Lower leg skin (tissue), 3 donors: ENCODE measurements at regions not wholly inside any gene's neighbourhood (a gene's known extent, or its start where the extent isn't known, plus 50 kb on each side); places are given as distances from the start of the nearest gene placed in this dataset.

Experiments used
- POLR2A ChIP-seq, 2 donors: fragments of 450-650 bp; IDR thresholded peaks; one replicate each; pipeline ENCODE4 v1.6.1; 2016 to 2017; ENCODE audit warnings: antibody characterized with exemption in 2 of 2, mild to moderate bottlenecking in 1 of 2, moderate library complexity in 1 of 2
- TF ChIP-seq, protein P1 (sequence below), 3 donors: fragments of 450-650 bp; IDR thresholded peaks; one replicate each; pipeline ENCODE4 v1.5.1; 2016; ENCODE audit warnings: antibody characterized with exemption in 3 of 3, mild to moderate bottlenecking in 3 of 3, moderate library complexity in 2 of 3

DNA sequence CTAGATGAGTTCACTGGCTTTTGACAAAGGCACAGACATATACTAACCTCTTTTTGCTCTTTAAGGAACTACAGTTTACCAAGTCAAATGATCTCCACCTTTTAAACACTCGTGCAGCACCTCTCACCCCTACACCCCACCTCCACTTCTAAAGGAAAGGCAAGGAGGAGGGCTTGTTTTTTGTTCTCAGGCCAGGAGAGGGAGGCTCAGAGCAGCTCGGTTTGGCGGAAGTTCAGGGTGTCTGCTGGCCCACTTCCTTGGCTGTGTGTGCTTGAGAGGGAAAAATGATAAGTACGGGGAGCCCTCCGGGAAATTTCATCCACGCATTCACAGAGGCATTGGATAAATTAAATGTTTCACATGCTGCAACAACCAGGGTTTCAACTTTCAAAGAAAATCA, 667.9 kb downstream of the BCL11A start:
- no peak for TF ChIP-seq POLR2A (IDR thresholded peaks at IDR 0.05)
- TF ChIP-seq, protein P1, sequence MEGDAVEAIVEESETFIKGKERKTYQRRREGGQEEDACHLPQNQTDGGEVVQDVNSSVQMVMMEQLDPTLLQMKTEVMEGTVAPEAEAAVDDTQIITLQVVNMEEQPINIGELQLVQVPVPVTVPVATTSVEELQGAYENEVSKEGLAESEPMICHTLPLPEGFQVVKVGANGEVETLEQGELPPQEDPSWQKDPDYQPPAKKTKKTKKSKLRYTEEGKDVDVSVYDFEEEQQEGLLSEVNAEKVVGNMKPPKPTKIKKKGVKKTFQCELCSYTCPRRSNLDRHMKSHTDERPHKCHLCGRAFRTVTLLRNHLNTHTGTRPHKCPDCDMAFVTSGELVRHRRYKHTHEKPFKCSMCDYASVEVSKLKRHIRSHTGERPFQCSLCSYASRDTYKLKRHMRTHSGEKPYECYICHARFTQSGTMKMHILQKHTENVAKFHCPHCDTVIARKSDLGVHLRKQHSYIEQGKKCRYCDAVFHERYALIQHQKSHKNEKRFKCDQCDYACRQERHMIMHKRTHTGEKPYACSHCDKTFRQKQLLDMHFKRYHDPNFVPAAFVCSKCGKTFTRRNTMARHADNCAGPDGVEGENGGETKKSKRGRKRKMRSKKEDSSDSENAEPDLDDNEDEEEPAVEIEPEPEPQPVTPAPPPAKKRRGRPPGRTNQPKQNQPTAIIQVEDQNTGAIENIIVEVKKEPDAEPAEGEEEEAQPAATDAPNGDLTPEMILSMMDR (IDR thresholded peaks at IDR 0.05): no peak
